ENCODE measurements at regions not wholly inside any gene's neighbourhood (a gene's known extent, or its start where the extent isn't known, plus 50 kb on each side); places are given as distances from the start of the nearest gene placed in this dataset.
A peak's percentile ranks its signal among the peaks of the same experiment; 100 is the strongest.

DNA sequence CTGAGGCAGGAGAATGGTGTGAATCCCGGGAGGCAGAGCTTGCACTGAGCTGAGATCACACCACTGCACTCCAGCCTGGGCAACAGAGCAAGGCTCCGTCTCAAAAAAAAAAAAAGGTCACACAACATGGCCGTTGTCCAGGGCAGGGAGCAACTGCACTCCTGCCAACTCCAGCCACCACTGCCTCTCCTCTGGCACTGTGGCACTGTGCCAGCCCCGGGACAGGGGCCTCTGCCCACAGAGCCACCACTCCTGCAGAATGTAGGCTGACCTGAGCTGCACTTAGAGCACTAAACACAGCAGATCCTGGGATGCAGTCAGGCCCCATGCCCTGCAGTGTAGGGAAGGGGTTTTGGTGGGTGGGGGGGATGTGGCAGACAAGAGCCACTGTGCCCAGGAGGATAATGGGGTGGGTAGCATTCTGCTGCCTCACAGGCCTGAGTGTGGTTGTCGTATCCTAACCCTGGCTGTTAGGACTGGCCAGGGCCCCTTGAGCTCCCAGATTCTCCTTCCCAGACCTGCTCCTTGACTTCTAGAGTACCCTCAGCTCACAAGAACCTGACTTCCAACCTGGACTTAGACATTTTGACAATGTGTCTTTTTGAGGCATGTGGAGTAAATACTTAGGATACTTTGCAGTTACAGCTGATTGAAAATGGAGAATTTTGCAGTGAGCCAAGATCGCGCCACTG is 69.4 kb upstream of the SH3RF3 start:
- H3K4me2 ChIP-seq (ENCODE audit: low read depth, low read length): peak overlapping the region; percentile 46; the same call in 1 of the 2 replicates
- TF ChIP-seq, protein P1, sequence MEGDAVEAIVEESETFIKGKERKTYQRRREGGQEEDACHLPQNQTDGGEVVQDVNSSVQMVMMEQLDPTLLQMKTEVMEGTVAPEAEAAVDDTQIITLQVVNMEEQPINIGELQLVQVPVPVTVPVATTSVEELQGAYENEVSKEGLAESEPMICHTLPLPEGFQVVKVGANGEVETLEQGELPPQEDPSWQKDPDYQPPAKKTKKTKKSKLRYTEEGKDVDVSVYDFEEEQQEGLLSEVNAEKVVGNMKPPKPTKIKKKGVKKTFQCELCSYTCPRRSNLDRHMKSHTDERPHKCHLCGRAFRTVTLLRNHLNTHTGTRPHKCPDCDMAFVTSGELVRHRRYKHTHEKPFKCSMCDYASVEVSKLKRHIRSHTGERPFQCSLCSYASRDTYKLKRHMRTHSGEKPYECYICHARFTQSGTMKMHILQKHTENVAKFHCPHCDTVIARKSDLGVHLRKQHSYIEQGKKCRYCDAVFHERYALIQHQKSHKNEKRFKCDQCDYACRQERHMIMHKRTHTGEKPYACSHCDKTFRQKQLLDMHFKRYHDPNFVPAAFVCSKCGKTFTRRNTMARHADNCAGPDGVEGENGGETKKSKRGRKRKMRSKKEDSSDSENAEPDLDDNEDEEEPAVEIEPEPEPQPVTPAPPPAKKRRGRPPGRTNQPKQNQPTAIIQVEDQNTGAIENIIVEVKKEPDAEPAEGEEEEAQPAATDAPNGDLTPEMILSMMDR (IDR thresholded peaks at IDR 0.05; ENCODE audit: low read length): no peak
- TF ChIP-seq EZH2 (optimal IDR thresholded peaks at IDR 0.05; ENCODE audit: low read depth, low read length): no peak
- no peak for TF ChIP-seq EZH2phosphoT487 (IDR thresholded peaks at IDR 0.05; ENCODE audit: low read length)
- H2AFZ ChIP-seq (ENCODE audit: low read length): peak overlapping the region; percentile 57; the same call in 1 of the 2 replicates
- H3K27me3 ChIP-seq (replicated peaks; ENCODE audit: insufficient read depth, low read length): no peaks in the 10 kb centered on the region
- no peaks in the 10 kb centered on the region for H4K20me1 ChIP-seq (ENCODE audit: insufficient read depth, low read length)
- H3K9me2 ChIP-seq (replicated peaks; ENCODE audit: insufficient read depth, low read length): no peaks in the 10 kb centered on the region
- no peaks in the 10 kb centered on the region for H3K36me3 ChIP-seq (replicated peaks; ENCODE audit: insufficient read depth, low read length)
- DNase-seq: no peak
- H3K9ac ChIP-seq (ENCODE audit: low read length): no peak overlapping the region
- no peaks in the 10 kb centered on the region for H3K9me3 ChIP-seq (replicated peaks; ENCODE audit: insufficient read depth, low read length)
- no peaks in the 10 kb centered on the region for H3K79me2 ChIP-seq (ENCODE audit: low read length)
- H3F3A ChIP-seq (ENCODE audit: insufficient read depth, low read length): no peaks in the 10 kb centered on the region
- H3K27ac ChIP-seq (ENCODE audit: low read length): no peak overlapping the region
- no peak overlapping the region for H3K4me3 ChIP-seq (ENCODE audit: low read length)
- peaks cover 9% of the 10 kb centered on the region for H3K4me1 ChIP-seq (ENCODE audit: low read length)

DNA sequence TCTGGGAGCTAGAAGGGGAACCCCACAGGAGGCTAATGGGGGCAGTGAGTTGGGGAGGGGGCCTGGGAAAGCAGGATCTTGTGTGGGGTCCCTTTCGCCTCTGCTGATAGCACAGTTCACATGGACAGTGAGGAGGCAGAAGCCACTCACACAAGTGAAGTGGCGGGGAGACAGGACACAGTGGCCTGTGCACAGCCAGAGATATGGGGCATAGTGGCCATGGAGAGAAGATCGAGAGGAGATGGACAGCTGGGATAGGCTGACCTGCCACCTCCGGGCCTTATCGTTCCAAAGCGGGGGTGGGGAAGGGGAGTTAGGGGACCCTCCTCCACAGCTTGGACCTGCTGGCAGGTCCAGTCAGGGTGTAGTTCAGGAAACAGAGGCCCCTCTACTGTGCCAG is 69.8 kb upstream of the EDAR start:
- no peak overlapping the region for H3K4me2 ChIP-seq (ENCODE audit: low read depth, low read length)
- no peaks in the 10 kb centered on the region for H3K9me3 ChIP-seq (replicated peaks; ENCODE audit: insufficient read depth, low read length)
- no peak overlapping the region for H3K4me3 ChIP-seq (ENCODE audit: low read length)
- H3K4me1 ChIP-seq (ENCODE audit: low read length): peaks cover 9% of the 10 kb centered on the region
- no peaks in the 10 kb centered on the region for H3F3A ChIP-seq (ENCODE audit: insufficient read depth, low read length)
- H3K79me2 ChIP-seq (ENCODE audit: low read length): no peaks in the 10 kb centered on the region
- no peak for DNase-seq
- no peak overlapping the region for H3K9ac ChIP-seq (ENCODE audit: low read length)
- H3K9me2 ChIP-seq (replicated peaks; ENCODE audit: insufficient read depth, low read length): no peaks in the 10 kb centered on the region
- no peaks in the 10 kb centered on the region for H3K36me3 ChIP-seq (replicated peaks; ENCODE audit: insufficient read depth, low read length)
- no peaks in the 10 kb centered on the region for H4K20me1 ChIP-seq (ENCODE audit: insufficient read depth, low read length)
- no peak overlapping the region for H3K27ac ChIP-seq (ENCODE audit: low read length)
- H3K27me3 ChIP-seq (replicated peaks; ENCODE audit: insufficient read depth, low read length): no peaks in the 10 kb centered on the region
- H2AFZ ChIP-seq (ENCODE audit: low read length): no peak overlapping the region
- TF ChIP-seq EZH2phosphoT487 (IDR thresholded peaks at IDR 0.05; ENCODE audit: low read length): no peak
- TF ChIP-seq EZH2 (optimal IDR thresholded peaks at IDR 0.05; ENCODE audit: low read depth, low read length): no peak

GRCh38 chr2:109058191-109058632 is 69.2 kb upstream of the EDAR start:
- Histone ChIP-seq H3K4me3 (ENCODE audit: low read length) (no peak overlapping the region), H3K9me3 (replicated peaks; ENCODE audit: insufficient read depth, low read length) (no peaks in the 10 kb centered on the region), H3K27ac (ENCODE audit: low read length) (no peak overlapping the region), H3K9ac (ENCODE audit: low read length) (no peak overlapping the region), H3K79me2 (ENCODE audit: low read length) (no peaks in the 10 kb centered on the region), H3K27me3 (replicated peaks; ENCODE audit: insufficient read depth, low read length) (no peaks in the 10 kb centered on the region), H3K4me1 (ENCODE audit: low read length) (peaks cover 9% of the 10 kb centered on the region), H4K20me1 (ENCODE audit: insufficient read depth, low read length) (no peaks in the 10 kb centered on the region), H3F3A (ENCODE audit: insufficient read depth, low read length) (no peaks in the 10 kb centered on the region), H2AFZ (ENCODE audit: low read length) (no peak overlapping the region), H3K36me3 (replicated peaks; ENCODE audit: insufficient read depth, low read length) (no peaks in the 10 kb centered on the region), H3K4me2 (ENCODE audit: low read depth, low read length) (no peak overlapping the region), H3K9me2 (replicated peaks; ENCODE audit: insufficient read depth, low read length) (no peaks in the 10 kb centered on the region)
- DNase-seq: no peak
- no peak for TF ChIP-seq EZH2 (optimal IDR thresholded peaks at IDR 0.05; ENCODE audit: low read depth, low read length)
- TF ChIP-seq, protein P1 (IDR thresholded peaks at IDR 0.05; ENCODE audit: low read length): no peak
- TF ChIP-seq EZH2phosphoT487 (IDR thresholded peaks at IDR 0.05; ENCODE audit: low read length): no peak

- H4K20me1 ChIP-seq (ENCODE audit: insufficient read depth, low read length): no peaks in the 10 kb centered on the region
- TF ChIP-seq EZH2 (optimal IDR thresholded peaks at IDR 0.05; ENCODE audit: low read depth, low read length): no peak
- no peak for TF ChIP-seq EZH2phosphoT487 (IDR thresholded peaks at IDR 0.05; ENCODE audit: low read length)
- TF ChIP-seq, protein P1 (IDR thresholded peaks at IDR 0.05; ENCODE audit: low read length): no peak
- H3F3A ChIP-seq (ENCODE audit: insufficient read depth, low read length): no peaks in the 10 kb centered on the region
- no peak overlapping the region for H3K27ac ChIP-seq (ENCODE audit: low read length)
- no peak for DNase-seq
- H3K9me3 ChIP-seq (replicated peaks; ENCODE audit: insufficient read depth, low read length): no peaks in the 10 kb centered on the region
- H3K4me2 ChIP-seq (ENCODE audit: low read depth, low read length): no peak overlapping the region
- no peaks in the 10 kb centered on the region for H3K79me2 ChIP-seq (ENCODE audit: low read length)
- no peaks in the 10 kb centered on the region for H3K27me3 ChIP-seq (replicated peaks; ENCODE audit: insufficient read depth, low read length)
- peaks cover 9% of the 10 kb centered on the region for H3K4me1 ChIP-seq (ENCODE audit: low read length)
- H2AFZ ChIP-seq (ENCODE audit: low read length): no peak overlapping the region
- H3K4me3 ChIP-seq (ENCODE audit: low read length): no peak overlapping the region
- H3K9ac ChIP-seq (ENCODE audit: low read length): no peak overlapping the region
- no peaks in the 10 kb centered on the region for H3K36me3 ChIP-seq (replicated peaks; ENCODE audit: insufficient read depth, low read length)
- H3K9me2 ChIP-seq (replicated peaks; ENCODE audit: insufficient read depth, low read length): no peaks in the 10 kb centered on the region
These were observed 68.7 kb upstream of the EDAR start for GRCh38 chr2:109057686-109058085.

Measured in MM.1S (cell line).